GM12891 (cell line): ENCODE measurements at regions not wholly inside any gene's neighbourhood (a gene's known extent, or its start where the extent isn't known, plus 50 kb on each side); places are given as distances from the start of the nearest gene placed in this dataset.

ENCODE experiments used
- POLR2A ChIP-seq: IDR thresholded peaks from 2 replicates; pipeline ENCODE4 v1.6.1; 2011; ENCODE audit warnings: low read depth, low read length, control low read depth
- POLR2AphosphoS5 ChIP-seq: IDR thresholded peaks from 2 replicates; pipeline ENCODE4 v1.6.1; 2011; ENCODE audit warnings: low read depth, low read length, control low read depth

DNA sequence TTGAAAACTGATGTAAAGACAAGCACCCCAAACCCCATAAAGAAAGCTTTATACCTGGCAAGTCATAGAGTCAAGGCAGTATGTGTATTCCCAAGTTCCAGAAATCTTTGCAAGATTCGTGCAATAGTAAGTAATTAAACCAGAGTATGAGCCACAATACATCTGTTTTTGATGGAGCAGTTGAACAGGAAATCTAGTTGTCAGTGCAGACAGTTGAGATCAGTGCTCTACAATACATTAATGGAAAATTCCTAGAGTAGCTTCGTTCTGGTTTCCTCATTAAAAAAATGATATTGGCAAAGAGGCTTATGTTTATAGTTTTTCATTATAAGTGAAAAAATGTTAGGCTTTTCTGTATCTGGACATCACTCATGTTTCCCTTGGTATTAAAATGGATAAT, 575.3 kb downstream of the TRIML1 start:
- TF ChIP-seq POLR2A, result no peak
- TF ChIP-seq POLR2AphosphoS5, result no peak
